ENCODE measurements at regions not wholly inside any gene's neighbourhood (a gene's known extent, or its start where the extent isn't known, plus 50 kb on each side); places are given as distances from the start of the nearest gene placed in this dataset.

GRCh38 chr3:43176666-43177065, 70.8 kb upstream of the POMGNT2 start:
- no peaks in the 10 kb centered on the region for H3K27me3 ChIP-seq
- no peak overlapping the region for H3K27ac ChIP-seq
- no peak for DNase-seq (ENCODE audit: low spot score in 2 of 2)
- no peak for TF ChIP-seq POLR2AphosphoS5 (IDR thresholded peaks at IDR 0.05)
- TF ChIP-seq POLR2A (IDR thresholded peaks at IDR 0.05): no peak
- TF ChIP-seq, protein P1, sequence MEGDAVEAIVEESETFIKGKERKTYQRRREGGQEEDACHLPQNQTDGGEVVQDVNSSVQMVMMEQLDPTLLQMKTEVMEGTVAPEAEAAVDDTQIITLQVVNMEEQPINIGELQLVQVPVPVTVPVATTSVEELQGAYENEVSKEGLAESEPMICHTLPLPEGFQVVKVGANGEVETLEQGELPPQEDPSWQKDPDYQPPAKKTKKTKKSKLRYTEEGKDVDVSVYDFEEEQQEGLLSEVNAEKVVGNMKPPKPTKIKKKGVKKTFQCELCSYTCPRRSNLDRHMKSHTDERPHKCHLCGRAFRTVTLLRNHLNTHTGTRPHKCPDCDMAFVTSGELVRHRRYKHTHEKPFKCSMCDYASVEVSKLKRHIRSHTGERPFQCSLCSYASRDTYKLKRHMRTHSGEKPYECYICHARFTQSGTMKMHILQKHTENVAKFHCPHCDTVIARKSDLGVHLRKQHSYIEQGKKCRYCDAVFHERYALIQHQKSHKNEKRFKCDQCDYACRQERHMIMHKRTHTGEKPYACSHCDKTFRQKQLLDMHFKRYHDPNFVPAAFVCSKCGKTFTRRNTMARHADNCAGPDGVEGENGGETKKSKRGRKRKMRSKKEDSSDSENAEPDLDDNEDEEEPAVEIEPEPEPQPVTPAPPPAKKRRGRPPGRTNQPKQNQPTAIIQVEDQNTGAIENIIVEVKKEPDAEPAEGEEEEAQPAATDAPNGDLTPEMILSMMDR (IDR thresholded peaks at IDR 0.05): no peak
- H3K9me3 ChIP-seq: no peaks in the 10 kb centered on the region
- no peaks in the 10 kb centered on the region for H3K4me1 ChIP-seq
- H3K36me3 ChIP-seq: no peaks in the 10 kb centered on the region
- no peak overlapping the region for H3K4me3 ChIP-seq
- intact Hi-C loops (cut with DNase I; ENCODE audit: low total_unique reads): no loop called here

GRCh38 chr3:43175541-43175940, 69.7 kb upstream of the POMGNT2 start:
- TF ChIP-seq, protein P1 (IDR thresholded peaks at IDR 0.05): no peak
- TF ChIP-seq POLR2A (IDR thresholded peaks at IDR 0.05) (no peak), POLR2AphosphoS5 (IDR thresholded peaks at IDR 0.05) (no peak)

DNA sequence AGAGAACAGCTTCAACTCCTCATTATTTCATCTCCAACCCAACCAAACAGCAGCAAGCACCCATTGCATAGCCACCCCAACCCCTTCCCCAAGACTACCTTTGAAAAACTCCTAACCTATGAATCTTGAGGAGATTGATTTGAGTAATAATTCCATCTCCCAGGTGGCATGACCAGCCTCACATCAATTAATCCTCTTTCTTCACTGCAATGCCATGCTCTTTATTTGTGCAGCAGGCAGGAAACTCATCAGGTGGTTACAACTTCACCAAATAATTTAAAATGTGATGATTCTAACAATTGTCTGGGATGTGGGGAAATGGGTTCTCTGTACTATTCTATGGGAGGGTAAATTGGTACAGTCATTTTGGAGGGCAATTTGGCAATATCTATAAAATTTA, 68.1 kb upstream of the POMGNT2 start:
- TF ChIP-seq, protein P1 (IDR thresholded peaks at IDR 0.05): no peak
- TF ChIP-seq POLR2A (IDR thresholded peaks at IDR 0.05) (no peak), POLR2AphosphoS5 (IDR thresholded peaks at IDR 0.05) (no peak)
- intact Hi-C loops (cut with DNase I; ENCODE audit: low total_unique reads): loop anchor here (1.0 kb wide), 1 partner anchor 16 kb away; no protein-coding TSS in a partner anchor
- H3K4me3 ChIP-seq: no peak overlapping the region
- H3K27ac ChIP-seq: no peak overlapping the region
- DNase-seq (ENCODE audit: low spot score in 2 of 2): no peak
- H3K36me3 ChIP-seq: no peaks in the 10 kb centered on the region
- no peaks in the 10 kb centered on the region for H3K4me1 ChIP-seq
- no peaks in the 10 kb centered on the region for H3K27me3 ChIP-seq
- H3K9me3 ChIP-seq: no peaks in the 10 kb centered on the region

More at GRCh38 chr3:43175541-43175940, 69.7 kb upstream of the POMGNT2 start:
- Histone ChIP-seq H3K27me3 (no peaks in the 10 kb centered on the region), H3K9me3 (no peaks in the 10 kb centered on the region), H3K4me1 (no peaks in the 10 kb centered on the region), H3K27ac (no peak overlapping the region), H3K36me3 (no peaks in the 10 kb centered on the region), H3K4me3 (no peak overlapping the region)
- DNase-seq (ENCODE audit: low spot score in 2 of 2): no peak
- intact Hi-C loops (cut with DNase I; ENCODE audit: low total_unique reads): no loop called here

DNA sequence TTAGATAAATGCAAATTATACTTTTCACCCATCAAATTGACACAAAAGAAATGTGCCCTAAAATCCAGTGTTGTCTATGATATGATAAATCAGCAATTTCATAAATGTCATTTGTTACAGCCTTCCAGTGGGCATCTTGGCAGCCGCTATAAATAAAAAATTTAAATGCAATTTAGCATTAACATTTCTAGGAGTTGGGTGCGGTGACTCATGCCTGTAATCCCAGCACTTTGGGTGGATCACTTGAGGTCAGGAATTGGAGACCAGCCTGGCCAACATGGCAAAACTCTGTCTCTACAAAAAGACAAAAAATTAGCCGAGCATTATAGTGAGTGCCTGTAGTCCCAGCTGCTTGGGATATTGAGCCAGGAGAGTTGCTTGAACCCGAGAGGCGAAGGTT, 65.9 kb upstream of the POMGNT2 start:
- H3K27me3 ChIP-seq: no peaks in the 10 kb centered on the region
- H3K9me3 ChIP-seq: peaks cover 0 to 3% of the 10 kb centered on the region in 2 donors
- H3K4me3 ChIP-seq: no peak overlapping the region
- intact Hi-C loops (cut with DNase I; ENCODE audit: low total_unique reads): no loop called here
- DNase-seq (ENCODE audit: low spot score in 2 of 2): no peak
- H3K27ac ChIP-seq: no peak overlapping the region
- no peak for TF ChIP-seq POLR2AphosphoS5 (IDR thresholded peaks at IDR 0.05)
- no peak for TF ChIP-seq POLR2A (IDR thresholded peaks at IDR 0.05)
- TF ChIP-seq, protein P1 (IDR thresholded peaks at IDR 0.05): no peak
- no peaks in the 10 kb centered on the region for H3K4me1 ChIP-seq
- no peaks in the 10 kb centered on the region for H3K36me3 ChIP-seq

GRCh38 chr3:43170553-43170952, 64.7 kb upstream of the POMGNT2 start:
- Histone ChIP-seq H3K9me3 (peaks cover 4 to 15% of the 10 kb centered on the region in 2 donors), H3K27me3 (no peaks in the 10 kb centered on the region), H3K27ac (no peak overlapping the region), H3K4me1 (no peaks in the 10 kb centered on the region), H3K36me3 (no peaks in the 10 kb centered on the region), H3K4me3 (no peak overlapping the region)
- intact Hi-C loops (cut with DNase I; ENCODE audit: low total_unique reads): no loop called here
- no peak for TF ChIP-seq POLR2AphosphoS5 (IDR thresholded peaks at IDR 0.05)
- TF ChIP-seq, protein P1 (IDR thresholded peaks at IDR 0.05): no peak
- no peak for TF ChIP-seq POLR2A (IDR thresholded peaks at IDR 0.05)
- DNase-seq (ENCODE audit: low spot score in 2 of 2): no peak

All from breast epithelium (tissue), 4 donors.